Stimulated activated CD8-positive, alpha-beta memory T cell treated with anti-CD3 and anti-CD28 coated beads, Interleukin-4, amount 100 ng/mL, for 4 hours (primary cell): ENCODE measurements at regions not wholly inside any gene's neighbourhood (a gene's known extent, or its start where the extent isn't known, plus 50 kb on each side); places are given as distances from the start of the nearest gene placed in this dataset.
"Not testable (repeated sequence)": the region's sequence is repeated elsewhere in the genome, so short reads cannot be mapped to it uniquely, and the experiment has no call there.

Experiments
- DNase-seq, 2 donors: peaks; one replicate each; pipeline ENCODE4 v3.0.0-alpha.2; 2020; ENCODE audit warnings: low read depth in 2 of 2, low spot score in 1 of 2

DNA sequence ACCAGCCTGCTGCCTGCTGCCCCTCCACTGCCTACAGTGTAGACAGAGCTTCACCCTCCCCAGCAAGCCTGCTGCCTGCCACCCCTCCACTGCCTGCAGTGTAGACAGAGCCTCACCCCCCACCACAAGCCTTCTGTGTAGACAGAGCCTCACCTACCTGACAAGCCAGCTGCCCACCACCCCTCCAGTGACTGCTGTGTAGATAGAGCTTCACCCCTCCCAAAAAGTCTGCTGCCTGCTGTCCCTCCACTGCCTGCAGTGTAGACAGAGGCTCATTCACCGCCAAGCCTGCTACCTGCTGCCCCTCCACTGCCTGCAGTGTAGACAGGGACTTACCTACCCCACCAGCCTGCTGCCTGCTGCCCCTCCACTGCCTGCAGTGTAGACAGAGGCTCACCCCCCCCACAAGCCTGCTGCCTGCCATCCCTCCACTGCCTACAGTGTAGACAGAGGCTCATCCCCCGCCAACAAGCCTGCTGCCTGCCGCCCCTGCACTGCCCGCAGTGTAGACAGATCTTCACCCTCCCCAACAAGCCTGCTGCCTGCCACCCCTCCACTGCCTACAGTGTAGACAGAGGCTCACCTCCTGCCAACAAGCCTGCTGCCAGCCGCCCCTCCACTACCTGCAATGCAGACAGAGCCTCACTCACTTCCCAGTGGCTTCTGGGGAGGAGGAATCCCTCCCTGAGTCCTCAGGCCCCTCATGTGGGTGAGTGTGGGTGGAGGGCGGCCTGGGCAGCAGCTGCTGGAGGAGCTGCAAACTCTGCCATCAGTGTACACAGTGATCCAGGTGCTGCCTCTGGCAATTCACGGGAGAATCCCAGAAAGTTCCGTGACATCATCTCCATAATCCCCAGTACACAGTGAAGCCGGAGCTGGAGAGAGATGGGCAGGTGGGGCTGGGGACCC, 140.9 kb downstream of the DLL1 start:
- DNase-seq: no peak

GRCh38 chr6:170148709-170149470, 142.0 kb downstream of the DLL1 start:
- no peak for DNase-seq

- DNase-seq: peak; percentile 10 to 49
Observed at GRCh38 chr6:170147832-170148708, 142.8 kb downstream of the DLL1 start.

GRCh38 chr6:170147056-170147787, 143.7 kb downstream of the DLL1 start:
- no peak for DNase-seq

GRCh38 chr6:170146640-170147039, 144.2 kb downstream of the DLL1 start:
- DNase-seq: no peak

GRCh38 chr6:170146131-170146530, 144.7 kb downstream of the DLL1 start:
- DNase-seq: not testable (repeated sequence)

GRCh38 chr6:170145716-170146115, 145.2 kb downstream of the DLL1 start:
- DNase-seq: not testable (repeated sequence)

DNA sequence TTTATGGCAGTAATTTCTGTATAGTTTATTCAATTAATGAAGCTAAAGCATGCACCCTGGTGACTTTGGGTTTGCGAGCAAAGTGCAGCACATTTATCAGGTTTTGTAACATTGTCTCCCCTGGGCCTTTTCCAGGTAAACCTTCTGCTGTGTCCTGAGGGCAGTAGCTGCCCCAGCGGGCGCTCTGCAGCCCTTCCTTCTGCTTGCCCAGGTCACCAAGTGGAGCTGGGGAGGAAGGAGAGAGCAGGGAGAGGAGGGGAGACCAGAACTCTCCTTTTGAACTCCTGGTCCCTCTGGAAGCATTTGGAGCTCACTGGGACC, 145.6 kb downstream of the DLL1 start:
- no peak for DNase-seq

DNA sequence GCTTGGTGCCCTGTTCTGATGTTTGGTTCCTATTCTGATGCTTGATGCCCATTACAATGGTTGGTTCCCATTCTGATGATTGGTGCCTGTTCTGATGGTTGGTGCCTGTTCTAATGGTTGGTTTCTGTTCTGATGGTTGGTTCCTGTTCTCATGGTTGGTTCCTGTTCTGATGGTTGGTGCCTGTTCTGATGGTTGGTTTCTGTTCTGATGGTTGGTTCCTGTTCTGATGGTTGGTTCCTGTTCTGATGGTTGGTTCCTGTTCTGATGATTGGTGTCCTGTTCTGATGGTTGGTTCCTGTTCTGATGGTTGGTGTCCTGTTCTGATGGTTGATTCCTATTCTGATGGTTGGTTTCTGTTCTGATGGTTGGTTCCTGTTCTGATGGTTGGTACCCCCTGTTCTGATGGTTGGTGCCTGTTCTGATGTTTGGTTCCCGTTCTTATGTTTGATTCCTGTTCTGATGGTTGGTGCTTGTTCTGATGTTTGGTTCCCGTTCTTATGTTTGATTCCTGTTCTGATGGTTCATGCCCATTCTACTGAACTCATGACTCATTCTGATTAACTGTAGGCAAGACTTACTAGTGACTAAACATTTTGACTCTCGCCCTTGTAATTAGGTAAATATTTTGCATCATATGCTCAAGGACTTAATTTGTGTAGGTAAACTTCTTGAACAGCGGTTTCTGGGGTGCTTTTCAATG, 146.2 kb downstream of the DLL1 start:
- no peak for DNase-seq

- no peak for DNase-seq
Observed at GRCh38 chr6:170143401-170144150, 147.3 kb downstream of the DLL1 start.

DNA sequence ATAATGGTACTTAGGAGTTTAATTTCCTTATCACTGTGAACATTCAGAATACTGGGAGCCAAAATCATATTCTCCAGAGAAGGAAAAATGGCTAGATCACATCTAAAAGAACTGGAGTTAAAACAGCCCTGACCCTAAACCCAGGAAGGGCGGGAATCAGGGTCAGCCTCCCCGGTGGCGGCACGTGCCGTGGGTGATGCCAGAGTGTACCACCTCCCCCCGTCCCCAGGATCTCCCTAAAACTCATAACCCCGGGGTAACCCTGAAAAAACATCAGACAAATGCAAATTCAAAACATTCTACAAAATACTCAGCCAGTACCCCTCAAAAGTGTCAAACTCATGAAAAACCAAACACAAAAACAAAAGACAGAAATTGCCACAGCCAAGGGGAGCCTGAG, 148.3 kb downstream of the DLL1 start:
- no peak for DNase-seq

GRCh38 chr6:170141061-170141460, 149.8 kb downstream of the DLL1 start:
- not testable (repeated sequence) for DNase-seq

GRCh38 chr6:170140129-170140528, 150.7 kb downstream of the DLL1 start:
- no peak for DNase-seq

GRCh38 chr6:170139531-170139930, 151.3 kb downstream of the DLL1 start:
- DNase-seq: no peak

GRCh38 chr6:170139046-170139445, 151.8 kb downstream of the DLL1 start:
- DNase-seq: not testable (repeated sequence)

GRCh38 chr6:170137911-170138910, 152.7 kb downstream of the DLL1 start:
- DNase-seq: no peak

DNA sequence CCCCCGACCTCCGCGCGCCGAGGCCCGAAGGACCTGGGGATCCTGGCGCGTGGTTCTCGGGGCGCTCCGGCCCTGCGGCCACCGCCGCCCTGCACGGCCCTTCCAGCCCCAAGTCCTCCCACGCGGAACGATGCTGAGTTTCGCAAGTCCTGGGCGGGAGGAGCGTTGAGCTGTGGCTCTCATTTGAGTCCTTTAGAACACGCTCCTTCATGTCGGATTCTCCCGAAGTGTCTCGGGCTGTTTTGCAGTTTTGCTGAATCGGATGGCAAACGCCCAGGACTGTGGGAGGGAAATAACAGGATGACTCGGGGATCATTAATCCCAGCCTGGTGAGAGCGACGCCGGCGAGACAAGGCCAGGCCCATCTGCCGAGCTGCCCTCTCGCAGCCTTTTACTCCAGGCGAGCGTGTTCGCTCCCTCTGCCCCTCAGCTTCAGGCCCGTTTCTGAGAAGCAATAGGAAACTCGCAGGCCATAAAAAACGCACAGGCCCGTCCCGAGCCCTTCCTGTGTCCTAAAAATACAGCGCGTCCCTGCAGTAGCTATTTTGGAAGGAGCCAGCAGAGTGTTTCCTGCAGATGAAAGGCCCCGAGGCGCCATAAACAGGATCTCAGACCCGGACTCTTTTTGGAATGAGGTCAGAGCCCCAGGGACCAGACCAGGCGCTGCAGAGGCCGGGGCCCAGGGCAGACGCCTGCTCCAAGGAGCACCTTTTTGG, 153.5 kb downstream of the DLL1 start:
- no peak for DNase-seq
